ENCODE measurements at regions not wholly inside any gene's neighbourhood (a gene's known extent, or its start where the extent isn't known, plus 50 kb on each side); places are given as distances from the start of the nearest gene placed in this dataset.

DNA sequence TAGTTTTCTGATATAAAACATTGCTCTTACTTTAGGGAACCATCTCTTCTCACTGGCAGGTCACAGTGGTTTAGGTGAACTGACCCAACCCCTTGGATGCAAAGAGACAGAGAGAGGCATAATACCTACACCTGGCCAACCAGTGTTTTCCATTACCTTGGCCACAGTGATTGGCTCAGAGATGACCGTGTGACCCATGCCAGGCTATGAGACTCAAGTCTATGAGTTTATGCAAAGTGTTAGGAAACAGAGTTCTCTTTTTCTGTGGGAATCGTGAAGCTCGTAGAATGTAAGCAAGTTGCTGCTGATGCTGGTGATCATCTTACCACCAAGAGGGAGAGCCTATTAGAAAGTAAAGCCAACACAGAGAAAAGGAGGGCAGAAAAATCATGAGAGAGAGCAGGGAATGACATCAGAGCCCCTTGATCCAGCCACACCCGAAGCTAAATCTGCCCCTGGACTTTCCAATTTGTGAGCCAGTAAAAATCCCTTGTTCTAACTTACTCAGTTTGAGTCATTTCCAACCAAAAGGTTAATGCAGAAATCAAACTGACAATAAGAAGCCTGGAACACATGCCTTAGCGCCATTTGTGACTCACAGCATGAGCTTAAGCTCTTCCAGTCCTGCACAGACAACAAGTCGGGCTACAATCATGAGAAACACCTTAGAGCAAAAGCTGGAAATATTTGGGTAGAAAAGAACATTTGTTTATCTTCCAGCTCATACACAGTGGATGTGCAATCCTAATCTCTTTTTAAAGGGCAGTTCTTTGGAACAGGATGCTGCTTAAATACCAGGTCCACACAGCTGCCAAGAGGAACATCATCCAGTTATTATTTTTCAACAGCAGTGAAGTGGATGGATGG, 81.3 kb upstream of the KAZN start:
- WGBS (ENCODE audit: low lambda C conversion rate, missing lambda C conversion rate): 75% methylated on average over 6 of the region's 6 CpGs
- H3K9me2 ChIP-seq (replicated peaks; ENCODE audit: insufficient read depth): no peaks in the 10 kb centered on the region
- no peaks in the 10 kb centered on the region for H3K36me3 ChIP-seq (replicated peaks; ENCODE audit: insufficient read depth, low read depth)
- peak; percentile 39 for DNase-seq (ENCODE audit: low spot score)
- H3K4me1 ChIP-seq (ENCODE audit: insufficient read depth): peaks cover 4% of the 10 kb centered on the region
- no peak overlapping the region for H3K4me3 ChIP-seq
- no peak overlapping the region for H2AFZ ChIP-seq
- H3K4me2 ChIP-seq: no peak overlapping the region
- H4K20me1 ChIP-seq (ENCODE audit: insufficient read depth, poor library complexity, severe bottlenecking): no peaks in the 10 kb centered on the region
- H3K9me3 ChIP-seq (ENCODE audit: low read depth): no peaks in the 10 kb centered on the region
- H3K27me3 ChIP-seq: no peaks in the 10 kb centered on the region
- H3K27ac ChIP-seq: peak overlapping the region; percentile 46
- H3K79me2 ChIP-seq: no peaks in the 10 kb centered on the region
- TF ChIP-seq EZH2phosphoT487 (IDR thresholded peaks at IDR 0.05; ENCODE audit: low read depth, severe bottlenecking, unreplicated experiment): no peak
- TF ChIP-seq EZH2 (IDR thresholded peaks at IDR 0.05; ENCODE audit: borderline replicate concordance): no peak
- TF ChIP-seq, protein P1, sequence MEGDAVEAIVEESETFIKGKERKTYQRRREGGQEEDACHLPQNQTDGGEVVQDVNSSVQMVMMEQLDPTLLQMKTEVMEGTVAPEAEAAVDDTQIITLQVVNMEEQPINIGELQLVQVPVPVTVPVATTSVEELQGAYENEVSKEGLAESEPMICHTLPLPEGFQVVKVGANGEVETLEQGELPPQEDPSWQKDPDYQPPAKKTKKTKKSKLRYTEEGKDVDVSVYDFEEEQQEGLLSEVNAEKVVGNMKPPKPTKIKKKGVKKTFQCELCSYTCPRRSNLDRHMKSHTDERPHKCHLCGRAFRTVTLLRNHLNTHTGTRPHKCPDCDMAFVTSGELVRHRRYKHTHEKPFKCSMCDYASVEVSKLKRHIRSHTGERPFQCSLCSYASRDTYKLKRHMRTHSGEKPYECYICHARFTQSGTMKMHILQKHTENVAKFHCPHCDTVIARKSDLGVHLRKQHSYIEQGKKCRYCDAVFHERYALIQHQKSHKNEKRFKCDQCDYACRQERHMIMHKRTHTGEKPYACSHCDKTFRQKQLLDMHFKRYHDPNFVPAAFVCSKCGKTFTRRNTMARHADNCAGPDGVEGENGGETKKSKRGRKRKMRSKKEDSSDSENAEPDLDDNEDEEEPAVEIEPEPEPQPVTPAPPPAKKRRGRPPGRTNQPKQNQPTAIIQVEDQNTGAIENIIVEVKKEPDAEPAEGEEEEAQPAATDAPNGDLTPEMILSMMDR (IDR thresholded peaks at IDR 0.05; ENCODE audit: poor library complexity): no peak

DNA sequence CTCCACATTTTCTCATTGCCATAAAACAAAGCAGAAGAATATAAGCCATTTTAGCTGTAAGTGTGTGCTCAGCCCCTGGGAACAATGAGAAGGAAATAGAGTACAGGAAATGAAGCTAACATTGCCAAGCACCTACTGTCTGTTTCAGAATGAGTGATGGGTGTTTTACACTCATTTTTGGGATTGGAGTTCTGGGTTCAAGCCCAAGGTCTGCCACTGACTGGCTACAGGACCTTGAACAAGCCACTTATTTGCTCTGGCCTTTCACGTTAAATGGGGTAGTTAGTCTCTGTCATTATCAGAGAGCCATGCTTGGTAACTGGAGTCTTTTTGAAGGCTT, 80.7 kb upstream of the KAZN start:
- Histone ChIP-seq H3K27ac (peak overlapping the region; percentile 46), H3K36me3 (replicated peaks; ENCODE audit: insufficient read depth, low read depth) (no peaks in the 10 kb centered on the region), H3K9me2 (replicated peaks; ENCODE audit: insufficient read depth) (no peaks in the 10 kb centered on the region), H4K20me1 (ENCODE audit: insufficient read depth, poor library complexity, severe bottlenecking) (no peaks in the 10 kb centered on the region), H2AFZ (no peak overlapping the region), H3K4me3 (no peak overlapping the region), H3K4me2 (no peak overlapping the region), H3K27me3 (no peaks in the 10 kb centered on the region), H3K79me2 (no peaks in the 10 kb centered on the region), H3K9me3 (ENCODE audit: low read depth) (no peaks in the 10 kb centered on the region), H3K4me1 (ENCODE audit: insufficient read depth) (no peaks in the 10 kb centered on the region)
- 76% methylated on average over 1 of the region's 1 CpG for WGBS (ENCODE audit: low lambda C conversion rate, missing lambda C conversion rate)
- TF ChIP-seq, protein P1 (IDR thresholded peaks at IDR 0.05; ENCODE audit: poor library complexity): no peak
- no peak for TF ChIP-seq EZH2phosphoT487 (IDR thresholded peaks at IDR 0.05; ENCODE audit: low read depth, severe bottlenecking, unreplicated experiment)
- TF ChIP-seq EZH2 (IDR thresholded peaks at IDR 0.05; ENCODE audit: borderline replicate concordance): no peak
- DNase-seq (ENCODE audit: low spot score): no peak

DNA sequence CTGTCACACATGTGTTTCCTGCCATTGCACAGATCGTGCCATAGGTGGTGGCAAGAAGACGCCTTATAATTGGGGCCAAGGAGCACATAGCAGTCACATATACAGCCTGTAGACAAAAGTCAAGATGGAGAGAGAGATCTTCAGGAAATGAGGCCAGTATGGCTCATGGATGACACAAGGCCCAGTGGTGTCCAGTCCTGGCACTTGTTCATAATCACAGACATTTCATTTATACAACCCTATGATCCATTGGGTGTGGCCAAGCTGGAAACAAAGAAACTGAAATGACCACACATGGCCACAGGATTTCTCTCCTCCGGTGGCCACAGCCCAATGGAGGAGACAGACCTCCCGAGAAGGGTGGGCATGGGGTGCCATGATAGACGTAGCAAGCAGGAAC, 78.5 kb upstream of the KAZN start:
- Histone ChIP-seq H3K9me3 (ENCODE audit: low read depth) (no peaks in the 10 kb centered on the region), H3K4me3 (no peak overlapping the region), H3K4me1 (ENCODE audit: insufficient read depth) (no peaks in the 10 kb centered on the region), H4K20me1 (ENCODE audit: insufficient read depth, poor library complexity, severe bottlenecking) (no peaks in the 10 kb centered on the region), H3K9me2 (replicated peaks; ENCODE audit: insufficient read depth) (no peaks in the 10 kb centered on the region), H3K4me2 (no peak overlapping the region), H2AFZ (no peak overlapping the region), H3K27me3 (no peaks in the 10 kb centered on the region), H3K27ac (no peak overlapping the region), H3K36me3 (replicated peaks; ENCODE audit: insufficient read depth, low read depth) (no peaks in the 10 kb centered on the region), H3K79me2 (no peaks in the 10 kb centered on the region)
- DNase-seq (ENCODE audit: low spot score): no peak
- 75% methylated on average over 5 of the region's 5 CpGs for WGBS (ENCODE audit: low lambda C conversion rate, missing lambda C conversion rate)
- TF ChIP-seq EZH2 (IDR thresholded peaks at IDR 0.05; ENCODE audit: borderline replicate concordance) (no peak), EZH2phosphoT487 (IDR thresholded peaks at IDR 0.05; ENCODE audit: low read depth, severe bottlenecking, unreplicated experiment) (no peak)
- TF ChIP-seq, protein P1 (IDR thresholded peaks at IDR 0.05; ENCODE audit: poor library complexity): no peak

Data from hepatocyte (in vitro differentiated cells).